ENCODE measurements at regions not wholly inside any gene's neighbourhood (a gene's known extent, or its start where the extent isn't known, plus 50 kb on each side); places are given as distances from the start of the nearest gene placed in this dataset.

GRCh38 chr6:110552901-110553641 is 76.7 kb upstream of the SLC22A16 start:
- no peak for DNase-seq
- Mint-ChIP-seq H3K27ac (no peak overlapping the region), H3K4me3 (no peak overlapping the region), H3K9me3 (peaks cover 27% of the 10 kb centered on the region), H3K27me3 (ENCODE audit: insufficient read depth) (peaks cover 4% of the 10 kb centered on the region; the same call in 1 of the 2 replicates), H3K36me3 (ENCODE audit: low read depth) (peaks cover 36% of the 10 kb centered on the region), H3K4me1 (ENCODE audit: low read depth) (peaks cover 3% of the 10 kb centered on the region)
- no peak for TF ChIP-seq CTCF (IDR thresholded peaks at IDR 0.05)

GRCh38 chr6:110552076-110552475 is 75.7 kb upstream of the SLC22A16 start:
- Mint-ChIP-seq H3K4me1 (ENCODE audit: low read depth) (peaks cover 13% of the 10 kb centered on the region), H3K36me3 (ENCODE audit: low read depth) (peaks cover 36% of the 10 kb centered on the region), H3K27ac (no peak overlapping the region), H3K9me3 (peaks cover 30% of the 10 kb centered on the region), H3K4me3 (no peak overlapping the region), H3K27me3 (ENCODE audit: insufficient read depth) (peaks cover 4% of the 10 kb centered on the region; the same call in 1 of the 2 replicates)
- no peak for DNase-seq
- TF ChIP-seq CTCF (IDR thresholded peaks at IDR 0.05), result no peak

GRCh38 chr6:110551088-110551487 is 74.7 kb upstream of the SLC22A16 start:
- peaks cover 38% of the 10 kb centered on the region for H3K9me3 Mint-ChIP-seq
- peaks cover 44% of the 10 kb centered on the region for H3K36me3 Mint-ChIP-seq (ENCODE audit: low read depth)
- peaks cover 23% of the 10 kb centered on the region for H3K4me1 Mint-ChIP-seq (ENCODE audit: low read depth)
- no peak for DNase-seq
- TF ChIP-seq CTCF (IDR thresholded peaks at IDR 0.05), result no peak
- no peak overlapping the region for H3K27ac Mint-ChIP-seq
- H3K4me3 Mint-ChIP-seq, result no peak overlapping the region
- peaks cover 2% of the 10 kb centered on the region; the same call in 1 of the 2 replicates for H3K27me3 Mint-ChIP-seq (ENCODE audit: insufficient read depth)

GRCh38 chr6:110550353-110550752 is 73.9 kb upstream of the SLC22A16 start:
- Mint-ChIP-seq H3K27ac (no peak overlapping the region), H3K4me1 (ENCODE audit: low read depth) (peaks cover 31% of the 10 kb centered on the region), H3K4me3 (no peak overlapping the region), H3K36me3 (ENCODE audit: low read depth) (peaks cover 52% of the 10 kb centered on the region), H3K27me3 (ENCODE audit: insufficient read depth) (peaks cover 2% of the 10 kb centered on the region; the same call in 1 of the 2 replicates), H3K9me3 (peaks cover 45% of the 10 kb centered on the region)
- DNase-seq, result no peak
- no peak for TF ChIP-seq CTCF (IDR thresholded peaks at IDR 0.05)

- no peak for TF ChIP-seq CTCF (IDR thresholded peaks at IDR 0.05)
- no peak for DNase-seq
- Mint-ChIP-seq H3K36me3 (ENCODE audit: low read depth) (peaks cover 56% of the 10 kb centered on the region), H3K27ac (no peak overlapping the region), H3K27me3 (ENCODE audit: insufficient read depth) (peaks cover 2% of the 10 kb centered on the region; the same call in 1 of the 2 replicates), H3K4me1 (ENCODE audit: low read depth) (peaks cover 34% of the 10 kb centered on the region), H3K4me3 (no peak overlapping the region), H3K9me3 (peaks cover 52% of the 10 kb centered on the region)
Observed at GRCh38 chr6:110549277-110549676, 72.9 kb upstream of the SLC22A16 start.
